IMR-90 (cell line): ENCODE measurements at regions not wholly inside any gene's neighbourhood (a gene's known extent, or its start where the extent isn't known, plus 50 kb on each side); places are given as distances from the start of the nearest gene placed in this dataset.

Experiments used
- ATAC-seq: fragments of 200-7000 bp; cut with Tn5 transposase; 2 replicates; pipeline ENCODE4 v1.9.1; 2020; ENCODE audit warnings: low read depth, mild to moderate bottlenecking, moderate library complexity
- BruUV-seq: library from RNA; stranded (reverse); fragments of 400-500 nt; replicated peaks from 2 replicates; lab custom pipeline; 2021; lab: Mats Ljungman, UMichigan
- CTCF ChIA-PET: fragments of 300-600 bp; formaldehyde crosslinking; extraction: SDS; loops from one replicate; lab custom pipeline; 2021; ENCODE audit warnings: antibody characterized with exemption; lab: Yijun Ruan, JAX
- POLR2A ChIA-PET: fragments of 300-600 bp; sonication (Branson Sonifier 250); formaldehyde crosslinking; loops from one replicate; lab custom pipeline; 2022; ENCODE audit warnings: antibody characterized with exemption; ENCODE audit not compliant: unreplicated experiment; lab: Charles Lee
- DNase-seq: peaks from one replicate; pipeline ENCODE4 v3.0.0; 2013
- H2AFZ ChIP-seq: replicated peaks from 2 replicates; pipeline ENCODE3; 2013; ENCODE audit warnings: low read length, mild to moderate bottlenecking; ENCODE audit not compliant: poor library complexity
- H2AK5ac ChIP-seq: 2 replicates; pipeline ENCODE4 v1.6.1; 2013; ENCODE audit warnings: low read depth, low read length, inconsistent platforms
- H2AK9ac ChIP-seq: replicated peaks from 2 replicates; pipeline ENCODE3; 2013; ENCODE audit warnings: mild to moderate bottlenecking, low read depth, low read length, moderate library complexity; ENCODE audit not compliant: poor library complexity
- H2BK120ac ChIP-seq: 2 replicates; pipeline ENCODE4 v1.6.1; 2013; ENCODE audit warnings: low read depth, low read length, inconsistent platforms
- H2BK15ac ChIP-seq: 3 replicates; pipeline ENCODE4 v1.6.1; 2013; ENCODE audit warnings: low read depth, low read length, inconsistent platforms
- H2BK20ac ChIP-seq: 2 replicates; pipeline ENCODE4 v1.6.1; 2013; ENCODE audit warnings: low read depth, mild to moderate bottlenecking, inconsistent platforms, low read length, moderate library complexity
- H2BK5ac ChIP-seq: 2 replicates; pipeline ENCODE4 v1.6.1; 2013; ENCODE audit warnings: mild to moderate bottlenecking, low read depth, low read length, inconsistent platforms; ENCODE audit not compliant: poor library complexity, severe bottlenecking
- H3K14ac ChIP-seq: replicated peaks from 2 replicates; pipeline ENCODE4 v1.6.1; 2013; ENCODE audit warnings: low read depth, low read length, inconsistent platforms
- H3K18ac ChIP-seq: 2 replicates; pipeline ENCODE4 v1.6.1; 2013; ENCODE audit warnings: low read depth, low read length, control low read depth
- H3K23ac ChIP-seq: 2 replicates; pipeline ENCODE4 v1.6.1; 2013; ENCODE audit warnings: low read depth, low read length, inconsistent platforms
- H3K27ac ChIP-seq: 2 replicates; pipeline ENCODE4 v1.5.1; 2013; ENCODE audit warnings: mild to moderate bottlenecking, control low read depth, low read length; ENCODE audit not compliant: insufficient read depth
- H3K27me3 ChIP-seq: 2 replicates; pipeline ENCODE4 v1.6.1; 2013; ENCODE audit warnings: low read length; ENCODE audit not compliant: control insufficient read depth, insufficient read depth
- H3K36me3 ChIP-seq: 2 replicates; pipeline ENCODE4 v1.6.1; 2013; ENCODE audit warnings: low read length, mixed read lengths; ENCODE audit not compliant: control insufficient read depth, insufficient read depth
- H3K4ac ChIP-seq: 2 replicates; pipeline ENCODE4 v1.6.1; 2013; ENCODE audit warnings: low read depth, low read length, inconsistent platforms
- H3K4me1 ChIP-seq: 2 replicates; pipeline ENCODE4 v1.6.1; 2013; ENCODE audit warnings: low read length, mixed read lengths; ENCODE audit not compliant: control insufficient read depth, insufficient read depth
- H3K4me2 ChIP-seq: 2 replicates; pipeline ENCODE4 v1.6.1; 2013; ENCODE audit warnings: low read depth, mild to moderate bottlenecking, control low read depth, low read length, moderate library complexity
- H3K4me3 ChIP-seq: 2 replicates; pipeline ENCODE4 v1.5.1; 2013; ENCODE audit warnings: low read depth, mild to moderate bottlenecking, control low read depth, low read length, moderate library complexity; ENCODE audit not compliant: insufficient read depth
- H3K56ac ChIP-seq: 2 replicates; pipeline ENCODE4 v1.6.1; 2013; ENCODE audit warnings: low read length, inconsistent platforms; ENCODE audit not compliant: insufficient read depth; ENCODE audit errors: extremely low read depth
- H3K79me1 ChIP-seq, 2 experiments: 2 replicates each; pipeline ENCODE4 v1.6.1; 2013; ENCODE audit warnings: low read length in 2 of 2, inconsistent platforms in 1 of 2, low read depth in 1 of 2
- H3K9ac ChIP-seq: 2 replicates; pipeline ENCODE4 v1.6.1; 2013; ENCODE audit warnings: low read depth, low read length, control low read depth
- H3K9me1 ChIP-seq: 2 replicates; pipeline ENCODE4 v1.6.1; 2013; ENCODE audit warnings: low read length, inconsistent platforms; ENCODE audit not compliant: insufficient read depth
- H3K9me3 ChIP-seq: 2 replicates; pipeline ENCODE4 v1.6.1; 2013; ENCODE audit warnings: low read length; ENCODE audit not compliant: control insufficient read depth, insufficient read depth
- H4K20me1 ChIP-seq: 2 replicates; pipeline ENCODE4 v1.6.1; 2013; ENCODE audit warnings: low read length, inconsistent platforms; ENCODE audit not compliant: insufficient read depth
- H4K5ac ChIP-seq: 2 replicates; pipeline ENCODE4 v1.6.1; 2013; ENCODE audit warnings: mild to moderate bottlenecking, low read depth, low read length, control low read depth
- H4K8ac ChIP-seq, 2 experiments: 2 replicates each; pipeline ENCODE4 v1.6.1; 2013; ENCODE audit warnings: low read depth in 2 of 2, low read length in 2 of 2, control low read depth in 1 of 2, inconsistent platforms in 1 of 2
- H4K91ac ChIP-seq: 2 replicates; pipeline ENCODE4 v1.6.1; 2013; ENCODE audit warnings: low read depth, low read length, inconsistent platforms; ENCODE audit not compliant: insufficient read depth
- NFE2L2 ChIP-seq: fragments of 150-350 bp; IDR thresholded peaks from 2 replicates; pipeline ENCODE4 v1.6.1; 2016; ENCODE audit warnings: low read depth, mild to moderate bottlenecking, low read length
- SMC3 ChIP-seq: fragments of 150-350 bp; IDR thresholded peaks from 2 replicates; pipeline ENCODE4 v1.6.1; 2016; ENCODE audit warnings: low read depth, mild to moderate bottlenecking, antibody characterized with exemption, low read length, moderate library complexity
- WGBS, 2 experiments: methylation state at CpG; one replicate each; pipeline versions ENCODE4 v1.1.5 to v1.1.7; 2013; ENCODE audit warnings: missing lambda C conversion rate in 2 of 2; ENCODE audit not compliant: insufficient read length in 1 of 2; ENCODE audit errors: extremely low coverage in 2 of 2; 5-methylcytosine and 5-hydroxymethylcytosine counted together
- dilution Hi-C: fragments of 300-500 bp; cut with HindIII; formaldehyde crosslinking; loops from one replicate; pipeline ENCODE4 v1.14.3; 2018; ENCODE audit warnings: low sequenced_read_pairs; ENCODE audit not compliant: unreplicated experiment
- in situ Hi-C: fragments of 300-500 bp; cut with MboI; formaldehyde crosslinking; loops from 3 replicates; pipeline ENCODE4 v1.14.3; 2019; ENCODE audit warnings: low sequenced_read_pairs, inconsistent platforms, mixed read lengths
- intact Hi-C: fragments of 100-400 bp; cut with micrococcal nuclease; formaldehyde crosslinking; loops from 2 replicates; pipeline ENCODE4 v1.10.0; 2022

- Histone ChIP-seq H2AK9ac (no peak overlapping the region), H2AK5ac (peak overlapping the region; percentile 52; the same call in 1 of the 2 replicates), H3K4me3 (no peak overlapping the region), H2BK120ac (peak overlapping the region; percentile 34), H2BK15ac (no peak overlapping the region; the same call in 2 of the 3 replicates), H3K36me3 (no peaks in the 10 kb centered on the region), H3K4me1 (peaks cover 9% of the 10 kb centered on the region), H4K8ac (peak overlapping the region in 1 of 2 experiments; percentile 49; a peak in 1 of 4 replicates), H3K4me2 (no peak overlapping the region), H3K9me1 (peaks cover 7% of the 10 kb centered on the region; the same call in 1 of the 2 replicates), H2BK20ac (peak overlapping the region; percentile 19), H3K79me1 (no peaks in the 10 kb centered on the region), H2AFZ (peak overlapping the region; percentile 88), H3K4ac (peak overlapping the region; percentile 27), H2BK5ac (peak overlapping the region; percentile 41), H3K9ac (no peak overlapping the region), H3K27ac (no peak overlapping the region), H3K9me3 (no peaks in the 10 kb centered on the region), H3K18ac (peak overlapping the region; percentile 48; the same call in 1 of the 2 replicates), H4K91ac (peak overlapping the region; percentile 31; the same call in 1 of the 2 replicates), H4K5ac (peak overlapping the region; percentile 30; the same call in 1 of the 2 replicates), H4K20me1 (no peaks in the 10 kb centered on the region), H3K14ac (peak overlapping the region; percentile 11; the same call in 1 of the 2 replicates), H3K27me3 (no peaks in the 10 kb centered on the region), H3K23ac (no peak overlapping the region), H3K56ac (no peak overlapping the region)
- ATAC-seq (peak; percentile 24; the same call in 1 of the 2 replicates), DNase-seq (peak; percentile 29)
- intact Hi-C loops (no loop called here), dilution Hi-C loops (no loop called here), in situ Hi-C loops (no loop called here)
- no peak for TF ChIP-seq NFE2L2
- TF ChIP-seq SMC3 = no peak
- no TSS peak for BruUV-seq
- ChIA-PET CTCF (interaction anchor here (0.6 to 1.2 kb wide), 2 partner anchors 17 to 58 kb away, joined by 3 read pairs; no protein-coding TSS in a partner anchor), POLR2A (no interaction called here)
- no CpG with 5 or more reads among the region's 1 CpG for WGBS, 2 experiments
These were observed 238.2 kb upstream of the IRS2 start for GRCh38 chr13:110024645-110024980.
